ENCODE measurements at regions not wholly inside any gene's neighbourhood (a gene's known extent, or its start where the extent isn't known, plus 50 kb on each side); places are given as distances from the start of the nearest gene placed in this dataset.

DNA sequence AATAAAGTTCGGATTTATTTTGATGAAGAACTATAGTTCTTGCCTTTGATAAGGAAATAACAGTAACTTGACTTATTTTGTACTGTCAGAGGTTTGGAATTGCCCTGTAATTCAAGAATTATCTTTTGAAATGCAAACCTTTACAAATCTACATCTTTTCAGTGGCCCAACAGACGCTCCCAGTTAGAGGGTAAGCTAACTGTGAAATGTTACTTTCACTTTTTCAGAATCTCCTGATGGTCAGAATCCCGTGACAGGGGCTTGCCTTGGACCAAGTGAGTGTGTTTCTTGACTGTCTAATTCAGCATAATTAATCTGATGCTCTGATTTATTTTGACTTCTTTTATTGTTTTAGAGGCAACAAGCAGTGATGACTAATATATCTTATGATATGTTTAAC, 262.5 kb downstream of the PLOD2 start:
- no CpG with 5 or more reads among the region's 3 CpGs for WGBS (ENCODE audit: insufficient coverage)
- Histone ChIP-seq H3K79me2 (ENCODE audit: insufficient read depth, low read length) (no peaks in the 10 kb centered on the region), H4K20me1 (ENCODE audit: insufficient read depth, low read length) (no peaks in the 10 kb centered on the region), H3K4me1 (ENCODE audit: control insufficient read depth in 1 of 2, insufficient read depth in 2 of 2, low read length in 2 of 2) (no peaks in the 10 kb centered on the region), H3K9ac (ENCODE audit: insufficient read depth, low read length, poor library complexity, severe bottlenecking) (no peak overlapping the region), H3K36me3 (replicated peaks in 1 of 2; ENCODE audit: control insufficient read depth in 1 of 2, insufficient read depth in 2 of 2, low read length in 2 of 2) (no peaks in the 10 kb centered on the region), H3K9me3 (replicated peaks in 1 of 2; ENCODE audit: control insufficient read depth in 1 of 2, insufficient read depth in 1 of 2, low read length in 2 of 2) (peaks cover 0 to 7% of the 10 kb centered on the region in 2 donors), H3K4me3 (replicated peaks in 1 of 3; ENCODE audit: low read depth in 2 of 3, low read length in 3 of 3) (no peak overlapping the region), H3K27ac (ENCODE audit: low read depth in 1 of 2, low read length in 2 of 2) (no peak overlapping the region), H2AFZ (ENCODE audit: insufficient read depth, low read depth, low read length, poor library complexity, severe bottlenecking) (no peak overlapping the region), H3K27me3 (ENCODE audit: control insufficient read depth in 2 of 2, insufficient read depth in 2 of 2, low read length in 2 of 2) (no peaks in the 10 kb centered on the region), H3K4me2 (replicated peaks; ENCODE audit: extremely low read depth, low read length, poor library complexity, severe bottlenecking) (no peak overlapping the region)
- Mint-ChIP-seq H3K27me3 (ENCODE audit: low read depth in 3 of 3) (no peaks in the 10 kb centered on the region), H3K4me1 (no peaks in the 10 kb centered on the region), H3K9me3 (peaks cover 0 to 2% (median 0%) of the 10 kb centered on the region in 7 donors), H3K4me3 (no peak overlapping the region), H3K36me3 (no peaks in the 10 kb centered on the region), H3K27ac (no peak overlapping the region)
- TF ChIP-seq, protein P1, sequence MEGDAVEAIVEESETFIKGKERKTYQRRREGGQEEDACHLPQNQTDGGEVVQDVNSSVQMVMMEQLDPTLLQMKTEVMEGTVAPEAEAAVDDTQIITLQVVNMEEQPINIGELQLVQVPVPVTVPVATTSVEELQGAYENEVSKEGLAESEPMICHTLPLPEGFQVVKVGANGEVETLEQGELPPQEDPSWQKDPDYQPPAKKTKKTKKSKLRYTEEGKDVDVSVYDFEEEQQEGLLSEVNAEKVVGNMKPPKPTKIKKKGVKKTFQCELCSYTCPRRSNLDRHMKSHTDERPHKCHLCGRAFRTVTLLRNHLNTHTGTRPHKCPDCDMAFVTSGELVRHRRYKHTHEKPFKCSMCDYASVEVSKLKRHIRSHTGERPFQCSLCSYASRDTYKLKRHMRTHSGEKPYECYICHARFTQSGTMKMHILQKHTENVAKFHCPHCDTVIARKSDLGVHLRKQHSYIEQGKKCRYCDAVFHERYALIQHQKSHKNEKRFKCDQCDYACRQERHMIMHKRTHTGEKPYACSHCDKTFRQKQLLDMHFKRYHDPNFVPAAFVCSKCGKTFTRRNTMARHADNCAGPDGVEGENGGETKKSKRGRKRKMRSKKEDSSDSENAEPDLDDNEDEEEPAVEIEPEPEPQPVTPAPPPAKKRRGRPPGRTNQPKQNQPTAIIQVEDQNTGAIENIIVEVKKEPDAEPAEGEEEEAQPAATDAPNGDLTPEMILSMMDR (IDR thresholded peaks at IDR 0.05) = no peak
- no peak for DNase-seq
- intact Hi-C loops (cut with micrococcal nuclease) = no loop called here

DNA sequence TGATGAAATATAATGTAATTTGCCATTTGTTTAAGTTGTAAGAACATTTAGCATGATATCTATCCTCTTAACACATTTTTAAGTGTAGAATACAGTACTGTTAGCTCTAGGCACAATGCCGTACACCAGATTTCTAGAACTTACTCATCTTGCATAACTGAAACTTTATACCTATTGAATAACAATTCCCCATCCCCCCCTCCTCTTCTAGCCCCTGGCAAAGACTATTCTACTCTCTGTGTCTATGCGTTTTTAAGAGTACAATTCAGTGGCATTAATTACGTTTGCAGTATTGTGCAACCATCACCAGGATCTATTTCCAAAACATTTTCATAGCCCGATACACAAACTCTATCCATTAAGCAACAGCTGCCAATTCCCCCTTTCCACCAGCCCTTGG, 261.7 kb downstream of the PLOD2 start:
- H3K9ac ChIP-seq (ENCODE audit: insufficient read depth, low read length, poor library complexity, severe bottlenecking) = no peak overlapping the region
- no peak overlapping the region for H3K27ac ChIP-seq (ENCODE audit: low read depth in 1 of 2, low read length in 2 of 2)
- no peaks in the 10 kb centered on the region for H3K27me3 Mint-ChIP-seq (ENCODE audit: low read depth in 3 of 3)
- no peak overlapping the region for H3K4me3 Mint-ChIP-seq
- H3K9me3 Mint-ChIP-seq = peaks cover 0 to 6% (median under 1%) of the 10 kb centered on the region in 7 donors
- H3K4me1 Mint-ChIP-seq = no peaks in the 10 kb centered on the region
- H4K20me1 ChIP-seq (ENCODE audit: insufficient read depth, low read length) = no peaks in the 10 kb centered on the region
- WGBS (ENCODE audit: insufficient coverage) = 86% methylated on average over 1 of the region's 4 CpGs
- no peaks in the 10 kb centered on the region for H3K4me1 ChIP-seq (ENCODE audit: control insufficient read depth in 1 of 2, insufficient read depth in 2 of 2, low read length in 2 of 2)
- no peaks in the 10 kb centered on the region for H3K36me3 ChIP-seq (replicated peaks in 1 of 2; ENCODE audit: control insufficient read depth in 1 of 2, insufficient read depth in 2 of 2, low read length in 2 of 2)
- no peak overlapping the region for H3K4me3 ChIP-seq (replicated peaks in 1 of 3; ENCODE audit: low read depth in 2 of 3, low read length in 3 of 3)
- TF ChIP-seq, protein P1 (IDR thresholded peaks at IDR 0.05) = no peak
- H3K27ac Mint-ChIP-seq = no peak overlapping the region
- intact Hi-C loops (cut with micrococcal nuclease) = no loop called here
- H3K36me3 Mint-ChIP-seq = no peaks in the 10 kb centered on the region
- no peak overlapping the region for H3K4me2 ChIP-seq (replicated peaks; ENCODE audit: extremely low read depth, low read length, poor library complexity, severe bottlenecking)
- no peak overlapping the region for H2AFZ ChIP-seq (ENCODE audit: insufficient read depth, low read depth, low read length, poor library complexity, severe bottlenecking)
- DNase-seq = no peak
- H3K79me2 ChIP-seq (ENCODE audit: insufficient read depth, low read length) = no peaks in the 10 kb centered on the region
- H3K27me3 ChIP-seq (ENCODE audit: control insufficient read depth in 2 of 2, insufficient read depth in 2 of 2, low read length in 2 of 2) = no peaks in the 10 kb centered on the region
- H3K9me3 ChIP-seq (replicated peaks in 1 of 2; ENCODE audit: control insufficient read depth in 1 of 2, insufficient read depth in 1 of 2, low read length in 2 of 2) = peaks cover 0 to 12% of the 10 kb centered on the region in 2 donors

Data from CD14-positive monocyte (primary cell).